ENCODE measurements at regions not wholly inside any gene's neighbourhood (a gene's known extent, or its start where the extent isn't known, plus 50 kb on each side); places are given as distances from the start of the nearest gene placed in this dataset.

DNA sequence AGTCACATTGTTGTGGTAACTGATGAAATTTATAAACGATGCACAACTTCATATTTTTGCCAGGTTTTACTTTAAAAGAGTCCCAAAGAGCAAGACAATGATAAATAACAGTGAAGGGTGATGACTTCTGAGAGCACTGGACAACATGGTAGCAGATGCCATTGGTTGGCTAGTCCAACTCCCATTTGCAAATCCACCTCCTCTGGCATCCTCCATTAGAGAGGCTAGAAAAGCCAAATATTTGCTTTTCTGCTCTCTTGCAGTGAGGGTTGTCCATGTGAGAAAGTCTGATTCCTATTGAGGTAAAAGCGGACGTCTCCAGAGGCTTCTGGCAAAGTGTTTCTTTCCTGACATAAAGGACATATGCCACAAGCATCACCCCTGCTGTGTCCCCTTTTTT, 89.6 kb upstream of the BMP4 start:
- TF ChIP-seq CTCF (IDR thresholded peaks at IDR 0.05) (no peak), EP300 (IDR thresholded peaks at IDR 0.05) (no peak), POLR2A (IDR thresholded peaks at IDR 0.05) (no peak), POLR2AphosphoS5 (IDR thresholded peaks at IDR 0.05) (no peak)
